ENCODE measurements at regions not wholly inside any gene's neighbourhood (a gene's known extent, or its start where the extent isn't known, plus 50 kb on each side); places are given as distances from the start of the nearest gene placed in this dataset.
"Not testable (repeated sequence)": the region's sequence is repeated elsewhere in the genome, so short reads cannot be mapped to it uniquely, and the experiment has no call there.

GRCh38 chr4:3894086-3894959, 128.1 kb downstream of the ADRA2C start:
- TF ChIP-seq RFX5 (IDR thresholded peaks at IDR 0.05; ENCODE audit: low read depth, low read length); PAX8 (IDR thresholded peaks at IDR 0.05); CTCF (IDR thresholded peaks at IDR 0.05 in 2 of 3, conservative IDR thresholded peaks at IDR 0.05 in 1 of 3; ENCODE audit: control insufficient read depth in 2 of 3, extremely low read depth in 1 of 3, insufficient read depth in 1 of 3, low read depth in 3 of 3, low read length in 3 of 3); CREB1 (IDR thresholded peaks at IDR 0.05; ENCODE audit: low read depth); JUND (IDR thresholded peaks at IDR 0.05; ENCODE audit: low read depth, low read length); POLR2AphosphoS5 (IDR thresholded peaks at IDR 0.05; ENCODE audit: low read length); POLR2A (IDR thresholded peaks at IDR 0.05; ENCODE audit: low read depth, low read length); CHD4 (IDR thresholded peaks at IDR 0.05); REST (IDR thresholded peaks at IDR 0.05; ENCODE audit: low read depth, low read length); EED (IDR thresholded peaks at IDR 0.05; ENCODE audit: low read depth); ZNF274 (IDR thresholded peaks at IDR 0.05; ENCODE audit: insufficient read depth, insufficient read length); BCL3 (IDR thresholded peaks at IDR 0.05; ENCODE audit: borderline replicate concordance, insufficient read depth, low read depth, low read length, poor library complexity, severe bottlenecking); HDAC2 (IDR thresholded peaks at IDR 0.05); USF2 (IDR thresholded peaks at IDR 0.05; ENCODE audit: borderline replicate concordance, low read depth, low read length): not testable (repeated sequence)

Data from GM12878 (cell line).